ENCODE measurements at regions not wholly inside any gene's neighbourhood (a gene's known extent, or its start where the extent isn't known, plus 50 kb on each side); places are given as distances from the start of the nearest gene placed in this dataset.

DNA sequence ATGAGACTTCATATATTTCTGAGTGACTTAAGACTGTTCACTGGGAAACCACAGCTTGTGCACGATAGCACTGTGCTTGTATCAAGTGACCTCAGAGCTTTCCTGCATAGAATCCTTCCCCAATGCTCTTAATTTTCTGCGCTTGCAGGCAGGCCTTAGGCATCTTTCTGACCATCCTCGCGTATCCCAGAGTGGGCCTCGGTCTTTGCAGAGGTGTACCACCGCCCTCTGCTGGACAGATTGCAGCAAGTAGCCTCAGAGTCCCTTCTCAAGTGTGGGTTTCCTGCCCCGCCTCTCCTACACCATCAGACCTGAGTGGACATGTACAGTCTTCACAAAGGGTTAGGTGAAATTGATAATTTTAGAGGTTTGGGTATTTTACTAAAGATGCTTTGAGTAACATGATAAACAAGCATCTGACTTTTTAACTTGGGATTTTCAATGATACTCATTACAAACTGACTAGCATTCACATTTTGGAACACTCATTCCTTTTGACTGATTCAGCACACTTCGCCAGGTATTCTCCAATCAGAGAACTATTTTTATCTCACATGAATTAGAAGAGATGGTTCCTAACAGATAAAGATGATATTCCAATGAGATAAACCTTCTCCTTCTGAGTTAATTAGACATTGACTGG, 246.5 kb upstream of the USP25 start:
- no peak overlapping the region for H3K4me3 Mint-ChIP-seq
- H3K4me2 ChIP-seq = no peak overlapping the region
- H3K4me3 ChIP-seq = no peak overlapping the region
- TF ChIP-seq ZNF331 (CRISPR knock-in tag; IDR thresholded peaks at IDR 0.05; ENCODE audit: low read depth) = no peak
- TF ChIP-seq, protein P1, sequence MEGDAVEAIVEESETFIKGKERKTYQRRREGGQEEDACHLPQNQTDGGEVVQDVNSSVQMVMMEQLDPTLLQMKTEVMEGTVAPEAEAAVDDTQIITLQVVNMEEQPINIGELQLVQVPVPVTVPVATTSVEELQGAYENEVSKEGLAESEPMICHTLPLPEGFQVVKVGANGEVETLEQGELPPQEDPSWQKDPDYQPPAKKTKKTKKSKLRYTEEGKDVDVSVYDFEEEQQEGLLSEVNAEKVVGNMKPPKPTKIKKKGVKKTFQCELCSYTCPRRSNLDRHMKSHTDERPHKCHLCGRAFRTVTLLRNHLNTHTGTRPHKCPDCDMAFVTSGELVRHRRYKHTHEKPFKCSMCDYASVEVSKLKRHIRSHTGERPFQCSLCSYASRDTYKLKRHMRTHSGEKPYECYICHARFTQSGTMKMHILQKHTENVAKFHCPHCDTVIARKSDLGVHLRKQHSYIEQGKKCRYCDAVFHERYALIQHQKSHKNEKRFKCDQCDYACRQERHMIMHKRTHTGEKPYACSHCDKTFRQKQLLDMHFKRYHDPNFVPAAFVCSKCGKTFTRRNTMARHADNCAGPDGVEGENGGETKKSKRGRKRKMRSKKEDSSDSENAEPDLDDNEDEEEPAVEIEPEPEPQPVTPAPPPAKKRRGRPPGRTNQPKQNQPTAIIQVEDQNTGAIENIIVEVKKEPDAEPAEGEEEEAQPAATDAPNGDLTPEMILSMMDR (conservative IDR thresholded peaks at IDR 0.05; ENCODE audit: low read depth in 2 of 2) = peak; percentile 91 to 95
- ATAC-seq (peak; percentile 99), DNase-seq (ENCODE audit: low spot score) (peak; percentile 89)
- no peaks in the 10 kb centered on the region for H3K27me3 ChIP-seq (ENCODE audit: insufficient read depth)
- no peak overlapping the region for H3K27ac ChIP-seq (ENCODE audit: low read depth)
- no peaks in the 10 kb centered on the region; the same call in 1 of the 3 replicates for H3K4me1 Mint-ChIP-seq
- no peaks in the 10 kb centered on the region for H3K27me3 Mint-ChIP-seq (ENCODE audit: insufficient read depth, low read depth, poor library complexity)
- H2AFZ ChIP-seq = no peak overlapping the region
- no peaks in the 10 kb centered on the region for H3K9me3 Mint-ChIP-seq
- H3K4me1 ChIP-seq (ENCODE audit: insufficient read depth) = no peaks in the 10 kb centered on the region
- no peaks in the 10 kb centered on the region for H3K79me2 ChIP-seq (replicated peaks; ENCODE audit: insufficient read depth)
- no peaks in the 10 kb centered on the region for H3K36me3 ChIP-seq (ENCODE audit: insufficient read depth)
- H3K36me3 Mint-ChIP-seq (ENCODE audit: low read depth) = no peaks in the 10 kb centered on the region
- no peaks in the 10 kb centered on the region for H4K20me1 ChIP-seq (replicated peaks; ENCODE audit: insufficient read depth)
- no peak overlapping the region for H3K27ac Mint-ChIP-seq
- no peaks in the 10 kb centered on the region for H3K9me2 ChIP-seq (ENCODE audit: insufficient read depth)
- H3F3A ChIP-seq (replicated peaks; ENCODE audit: low read depth) = no peaks in the 10 kb centered on the region

DNA sequence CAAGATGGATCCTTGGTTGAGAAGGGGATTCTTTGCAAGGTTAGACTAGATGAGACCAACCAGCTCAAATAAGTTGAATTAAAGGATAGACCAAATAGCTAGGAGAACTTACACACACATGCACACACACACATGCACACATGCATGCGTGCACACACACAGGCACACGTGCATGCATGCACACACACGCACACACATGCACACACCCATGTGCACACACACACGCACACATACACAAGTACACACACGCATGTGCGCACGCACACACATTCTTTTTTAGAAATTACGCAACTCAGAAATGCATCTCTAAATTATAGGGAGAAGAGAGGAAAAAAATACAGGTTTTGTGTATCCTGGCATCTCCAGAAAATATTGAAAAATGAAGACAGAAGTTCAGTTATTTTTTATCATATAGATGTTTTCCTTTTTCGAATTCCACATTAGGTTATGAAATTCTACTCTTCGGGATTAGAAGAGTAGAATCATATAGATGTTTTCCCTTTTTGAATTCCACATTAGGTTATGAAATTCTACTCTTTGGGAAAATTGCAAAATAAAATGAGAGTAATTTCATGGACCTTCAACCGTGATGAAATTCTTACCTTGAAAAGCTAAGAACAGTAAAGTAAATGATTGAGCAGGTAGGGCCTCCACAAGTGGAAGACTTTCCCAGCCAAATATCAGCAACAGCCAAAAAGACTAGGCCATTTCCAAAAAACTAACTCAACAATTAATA, 243.2 kb upstream of the USP25 start:
- Histone ChIP-seq H3K4me2 (no peak overlapping the region), H3K4me3 (no peak overlapping the region), H3K79me2 (replicated peaks; ENCODE audit: insufficient read depth) (no peaks in the 10 kb centered on the region), H4K20me1 (replicated peaks; ENCODE audit: insufficient read depth) (no peaks in the 10 kb centered on the region), H3F3A (replicated peaks; ENCODE audit: low read depth) (no peaks in the 10 kb centered on the region), H3K4me1 (ENCODE audit: insufficient read depth) (no peaks in the 10 kb centered on the region), H3K36me3 (ENCODE audit: insufficient read depth) (no peaks in the 10 kb centered on the region), H3K27me3 (ENCODE audit: insufficient read depth) (no peaks in the 10 kb centered on the region), H3K27ac (ENCODE audit: low read depth) (no peak overlapping the region), H2AFZ (no peak overlapping the region), H3K9me2 (ENCODE audit: insufficient read depth) (0 out of 2 replicates have a peak, but pooled peaks cover 7% of the 10 kb centered on the region)
- DNase-seq (ENCODE audit: low spot score) (no peak), ATAC-seq (no peak)
- Mint-ChIP-seq H3K27me3 (ENCODE audit: insufficient read depth, low read depth, poor library complexity) (no peaks in the 10 kb centered on the region), H3K4me3 (no peak overlapping the region), H3K27ac (no peak overlapping the region), H3K4me1 (no peaks in the 10 kb centered on the region; the same call in 2 of the 3 replicates), H3K36me3 (ENCODE audit: low read depth) (no peaks in the 10 kb centered on the region), H3K9me3 (no peaks in the 10 kb centered on the region)
- TF ChIP-seq ZNF331 (CRISPR knock-in tag; IDR thresholded peaks at IDR 0.05; ENCODE audit: low read depth) = no peak
- no peak for TF ChIP-seq NANOG (IDR thresholded peaks at IDR 0.05; ENCODE audit: borderline replicate concordance)
- no peak for TF ChIP-seq STAT1 (IDR thresholded peaks at IDR 0.05; ENCODE audit: unreplicated experiment)
- no peak for TF ChIP-seq CREB1 (CRISPR knock-in tag; IDR thresholded peaks at IDR 0.05; ENCODE audit: low read depth)
- TF ChIP-seq EZH2 (IDR thresholded peaks at IDR 0.05; ENCODE audit: low read depth, unreplicated experiment) = no peak
- TF ChIP-seq ZNF114 (CRISPR knock-in tag; IDR thresholded peaks at IDR 0.05) = no peak
- TF ChIP-seq, protein P2, sequence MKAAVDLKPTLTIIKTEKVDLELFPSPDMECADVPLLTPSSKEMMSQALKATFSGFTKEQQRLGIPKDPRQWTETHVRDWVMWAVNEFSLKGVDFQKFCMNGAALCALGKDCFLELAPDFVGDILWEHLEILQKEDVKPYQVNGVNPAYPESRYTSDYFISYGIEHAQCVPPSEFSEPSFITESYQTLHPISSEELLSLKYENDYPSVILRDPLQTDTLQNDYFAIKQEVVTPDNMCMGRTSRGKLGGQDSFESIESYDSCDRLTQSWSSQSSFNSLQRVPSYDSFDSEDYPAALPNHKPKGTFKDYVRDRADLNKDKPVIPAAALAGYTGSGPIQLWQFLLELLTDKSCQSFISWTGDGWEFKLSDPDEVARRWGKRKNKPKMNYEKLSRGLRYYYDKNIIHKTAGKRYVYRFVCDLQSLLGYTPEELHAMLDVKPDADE (IDR thresholded peaks at IDR 0.05) = no peak
- no peak for TF ChIP-seq EZH2phosphoT487 (IDR thresholded peaks at IDR 0.05; ENCODE audit: unreplicated experiment)
- TF ChIP-seq, protein P3, sequence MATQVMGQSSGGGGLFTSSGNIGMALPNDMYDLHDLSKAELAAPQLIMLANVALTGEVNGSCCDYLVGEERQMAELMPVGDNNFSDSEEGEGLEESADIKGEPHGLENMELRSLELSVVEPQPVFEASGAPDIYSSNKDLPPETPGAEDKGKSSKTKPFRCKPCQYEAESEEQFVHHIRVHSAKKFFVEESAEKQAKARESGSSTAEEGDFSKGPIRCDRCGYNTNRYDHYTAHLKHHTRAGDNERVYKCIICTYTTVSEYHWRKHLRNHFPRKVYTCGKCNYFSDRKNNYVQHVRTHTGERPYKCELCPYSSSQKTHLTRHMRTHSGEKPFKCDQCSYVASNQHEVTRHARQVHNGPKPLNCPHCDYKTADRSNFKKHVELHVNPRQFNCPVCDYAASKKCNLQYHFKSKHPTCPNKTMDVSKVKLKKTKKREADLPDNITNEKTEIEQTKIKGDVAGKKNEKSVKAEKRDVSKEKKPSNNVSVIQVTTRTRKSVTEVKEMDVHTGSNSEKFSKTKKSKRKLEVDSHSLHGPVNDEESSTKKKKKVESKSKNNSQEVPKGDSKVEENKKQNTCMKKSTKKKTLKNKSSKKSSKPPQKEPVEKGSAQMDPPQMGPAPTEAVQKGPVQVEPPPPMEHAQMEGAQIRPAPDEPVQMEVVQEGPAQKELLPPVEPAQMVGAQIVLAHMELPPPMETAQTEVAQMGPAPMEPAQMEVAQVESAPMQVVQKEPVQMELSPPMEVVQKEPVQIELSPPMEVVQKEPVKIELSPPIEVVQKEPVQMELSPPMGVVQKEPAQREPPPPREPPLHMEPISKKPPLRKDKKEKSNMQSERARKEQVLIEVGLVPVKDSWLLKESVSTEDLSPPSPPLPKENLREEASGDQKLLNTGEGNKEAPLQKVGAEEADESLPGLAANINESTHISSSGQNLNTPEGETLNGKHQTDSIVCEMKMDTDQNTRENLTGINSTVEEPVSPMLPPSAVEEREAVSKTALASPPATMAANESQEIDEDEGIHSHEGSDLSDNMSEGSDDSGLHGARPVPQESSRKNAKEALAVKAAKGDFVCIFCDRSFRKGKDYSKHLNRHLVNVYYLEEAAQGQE (IDR thresholded peaks at IDR 0.05; ENCODE audit: unreplicated experiment) = no peak
- no peak for TF ChIP-seq JUNB (IDR thresholded peaks at IDR 0.05; ENCODE audit: unreplicated experiment)
- no peak for TF ChIP-seq POLR2AphosphoS5 (IDR thresholded peaks at IDR 0.05; ENCODE audit: low read depth)
- TF ChIP-seq, protein P1 (conservative IDR thresholded peaks at IDR 0.05; ENCODE audit: low read depth in 2 of 2) = no peak

All from GM23338 (cell line).